ENCODE measurements at regions not wholly inside any gene's neighbourhood (a gene's known extent, or its start where the extent isn't known, plus 50 kb on each side); places are given as distances from the start of the nearest gene placed in this dataset.
"Not testable (repeated sequence)": the region's sequence is repeated elsewhere in the genome, so short reads cannot be mapped to it uniquely, and the experiment has no call there.

GRCh38 chrX:9390121-9390520, 74.7 kb upstream of the TBL1X start:
- no peak for DNase-seq

DNA sequence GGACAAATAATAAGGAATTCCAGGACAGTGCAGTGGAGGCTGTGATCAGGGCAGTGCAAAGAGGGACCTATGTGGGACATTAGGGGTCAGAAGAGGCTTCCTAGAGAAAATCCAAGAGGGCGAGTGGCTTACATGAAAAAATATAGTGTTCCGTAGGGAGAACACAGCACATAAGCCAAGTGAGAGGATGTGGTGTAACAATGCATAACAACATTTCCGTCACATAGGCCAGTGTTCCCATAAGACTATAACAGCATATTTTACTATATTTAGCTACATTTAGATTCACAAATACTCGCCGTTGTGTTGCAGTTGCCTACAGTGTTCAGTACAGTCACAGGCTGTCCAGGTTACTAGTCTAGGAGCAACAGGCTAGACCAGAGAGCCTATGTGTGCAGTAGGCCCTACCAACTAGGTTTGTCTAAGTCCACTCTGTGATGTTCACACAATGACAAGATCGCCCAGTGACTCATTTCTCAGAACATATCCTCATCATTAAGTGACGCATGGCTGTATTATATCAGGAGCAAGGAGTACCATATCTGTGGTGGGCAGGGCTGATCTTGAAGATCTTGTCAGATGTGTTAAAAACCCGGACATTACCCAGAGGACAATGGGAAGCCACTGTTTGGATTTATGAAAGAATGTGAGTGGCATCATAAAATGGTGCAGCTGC, 74.0 kb upstream of the TBL1X start:
- DNase-seq: no peak

DNA sequence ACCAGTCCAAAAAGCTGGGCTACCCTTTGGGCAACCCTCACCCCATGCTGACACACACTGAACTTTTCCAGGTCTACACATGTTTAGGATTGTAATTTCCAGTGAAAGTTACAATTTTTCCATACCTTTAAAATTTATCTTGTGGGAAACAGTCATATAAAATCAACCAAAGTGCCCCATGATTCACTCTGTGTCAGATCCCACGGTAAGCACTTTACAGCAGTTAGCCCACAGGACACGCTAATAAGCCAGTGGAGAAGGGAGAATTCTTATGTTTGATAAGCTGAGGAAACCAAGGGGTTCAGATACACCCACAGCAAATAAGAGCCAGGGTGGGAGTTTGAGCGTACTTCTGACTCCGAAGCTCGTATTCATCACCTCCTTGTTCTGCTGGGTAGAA, 72.4 kb upstream of the TBL1X start:
- no peak for DNase-seq

DNA sequence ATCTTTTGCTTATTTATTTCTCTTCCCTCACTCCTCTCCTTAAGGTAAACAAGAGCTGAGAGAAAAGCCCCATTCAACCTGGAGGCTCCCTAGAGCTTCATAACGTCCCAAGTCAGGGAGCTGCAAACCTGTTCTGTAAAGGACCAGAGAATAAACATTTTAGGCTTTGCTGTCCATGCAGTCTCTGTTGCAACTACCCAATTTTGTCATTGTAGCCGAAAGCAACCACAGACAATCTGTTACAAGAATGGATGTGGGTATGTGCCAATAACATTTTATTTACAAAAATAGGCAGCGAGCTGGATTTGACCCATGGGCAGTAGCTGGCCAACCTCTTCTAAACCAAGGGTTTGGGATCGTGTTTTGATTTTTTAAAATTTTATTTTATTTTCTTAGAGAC, 71.3 kb upstream of the TBL1X start:
- no peak for DNase-seq

DNA sequence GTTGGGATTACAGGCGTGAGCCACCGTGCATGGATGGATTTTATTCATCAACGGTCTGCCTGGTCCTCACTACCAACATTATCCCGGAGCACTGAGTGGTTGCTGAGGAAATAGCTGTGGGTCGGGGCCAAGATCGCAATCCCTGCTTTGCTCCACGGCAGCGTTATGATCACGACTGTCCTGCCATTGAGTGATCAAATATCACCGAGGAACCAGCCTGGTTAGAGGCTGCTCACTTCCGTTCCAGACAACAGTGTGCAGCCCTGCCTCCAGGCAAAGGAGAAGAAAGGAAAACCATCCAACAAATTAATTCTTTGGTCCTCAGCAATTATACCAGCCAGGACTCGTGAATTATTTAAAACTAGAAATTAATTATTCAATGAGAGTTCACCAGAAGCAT, 70.6 kb upstream of the TBL1X start:
- no peak for DNase-seq

DNA sequence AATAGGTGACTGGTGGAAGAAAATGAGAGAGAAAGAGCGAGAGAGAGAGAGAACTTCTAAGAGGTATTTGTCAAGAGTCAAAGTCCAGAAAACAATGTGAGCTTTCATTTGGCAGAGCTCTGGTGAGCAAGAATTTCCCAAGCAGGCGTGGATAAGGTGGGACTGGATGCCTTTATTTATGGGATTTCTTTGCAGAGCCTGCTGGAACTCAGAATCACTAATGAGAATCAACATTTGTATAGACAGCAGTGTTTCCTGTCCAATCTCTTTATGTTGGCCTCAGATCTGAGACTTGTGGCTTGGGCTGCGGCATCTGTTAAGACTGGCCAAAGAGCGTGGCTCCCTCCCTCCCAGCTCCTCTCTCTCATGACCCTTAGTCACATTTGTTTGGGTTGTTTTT, 67.9 kb upstream of the TBL1X start:
- DNase-seq: no peak

GRCh38 chrX:9401051-9401450, 63.8 kb upstream of the TBL1X start:
- DNase-seq: no peak

DNA sequence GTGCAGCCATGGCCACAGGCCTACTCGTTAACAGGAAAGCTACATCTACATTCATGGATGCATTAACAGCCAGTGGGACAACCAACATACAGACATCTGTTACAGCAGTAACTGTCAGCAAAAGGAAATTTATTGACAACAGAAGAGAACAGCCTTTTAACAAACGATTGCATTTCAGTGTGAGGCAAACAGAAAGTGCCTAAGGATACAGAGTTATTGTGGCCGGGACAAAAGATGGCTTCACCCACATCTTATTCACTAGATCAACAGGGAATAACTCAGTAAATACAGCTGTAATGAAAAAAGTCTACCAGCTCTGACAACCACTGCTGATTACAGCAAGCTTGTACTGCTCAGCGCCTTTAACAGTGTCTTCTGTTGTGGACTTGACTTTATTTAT, 61.5 kb upstream of the TBL1X start:
- DNase-seq: no peak

DNA sequence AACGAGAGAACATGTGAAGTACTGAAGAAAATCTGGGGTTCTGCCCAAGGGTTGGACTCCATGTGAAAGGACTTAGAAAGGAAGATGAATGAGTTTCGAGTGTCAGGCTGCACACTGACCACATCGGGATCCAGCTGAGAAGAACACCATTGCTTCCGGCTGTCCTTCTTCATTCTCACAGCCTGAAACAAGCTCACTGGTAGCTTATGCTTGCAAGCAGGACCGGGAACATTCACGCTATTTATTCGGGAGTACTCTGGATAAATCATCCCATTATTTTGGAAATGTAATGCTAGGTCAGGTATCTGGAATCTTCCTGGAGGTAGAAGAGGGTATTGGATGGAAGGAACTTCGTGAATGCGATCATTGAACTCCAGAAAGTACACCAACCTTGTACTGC, 59.2 kb upstream of the TBL1X start:
- not testable (repeated sequence) for DNase-seq

DNA sequence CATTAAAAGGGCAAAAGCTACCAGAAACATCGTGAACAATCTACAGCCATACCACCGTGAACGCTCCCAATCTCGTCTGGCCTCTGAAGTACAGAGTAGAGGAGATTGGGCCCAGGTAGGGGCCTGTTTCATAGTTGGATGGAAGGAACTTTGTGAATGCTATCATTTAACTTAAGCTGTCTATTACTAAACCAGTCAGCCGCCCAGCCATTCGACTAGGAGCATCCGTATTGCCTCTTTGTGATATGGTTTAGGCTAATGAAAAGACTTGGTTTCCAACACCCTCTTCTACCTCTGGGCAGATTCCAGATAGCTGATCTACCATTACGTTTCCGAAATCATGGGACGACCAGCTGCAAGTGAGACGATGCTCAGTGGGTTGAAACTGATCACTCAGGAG, 54.0 kb upstream of the TBL1X start:
- DNase-seq: not testable (repeated sequence)

DNA sequence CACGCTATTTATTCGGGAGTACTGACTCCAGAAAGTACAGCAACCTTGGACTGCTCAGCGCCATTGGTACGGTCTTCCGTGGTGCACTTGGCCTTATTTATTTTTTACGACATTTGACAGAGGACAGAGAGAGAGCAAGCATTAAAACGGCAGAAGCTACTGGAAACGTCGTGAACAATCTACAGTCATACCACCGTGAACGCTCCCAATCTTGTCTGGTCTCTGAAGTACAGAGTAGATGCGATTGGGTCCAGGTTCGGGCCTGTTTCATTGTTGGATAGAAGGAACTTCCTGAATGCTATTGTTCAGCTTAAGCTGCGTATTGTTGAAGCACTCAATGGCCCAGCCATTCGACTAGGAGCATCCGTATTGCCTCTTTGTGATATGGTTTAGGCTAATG, 53.2 kb upstream of the TBL1X start:
- DNase-seq: not testable (repeated sequence)

DNA sequence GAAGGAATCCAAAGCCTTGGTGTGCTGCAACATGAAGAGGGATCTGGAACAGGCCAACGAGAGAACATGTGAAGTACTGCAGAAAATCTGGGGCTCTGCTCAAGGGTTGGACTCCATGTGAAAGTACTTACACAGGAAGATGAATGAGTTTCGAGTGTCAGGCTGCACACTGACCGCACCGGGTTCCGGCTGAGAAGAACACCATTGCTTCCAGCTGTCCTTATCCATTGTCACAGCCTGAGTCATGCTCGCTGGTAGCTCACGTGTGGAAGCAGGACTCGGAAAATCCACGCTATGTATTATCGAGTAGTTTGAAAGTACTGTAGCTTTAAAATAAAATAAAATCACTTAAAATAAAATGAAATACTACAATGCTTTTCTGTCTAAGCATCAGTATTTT, 50.4 kb upstream of the TBL1X start:
- DNase-seq: no peak

All from NCI-H1417 treated with DMSO at 0.1 percent for 48 hours (cell line).